OCI-LY3 (cell line): ENCODE measurements at regions not wholly inside any gene's neighbourhood (a gene's known extent, or its start where the extent isn't known, plus 50 kb on each side); places are given as distances from the start of the nearest gene placed in this dataset.

Experiments
- H2AFZ ChIP-seq: fragments of 200-600, 300-600 bp; shearing (Covaris generic); 2 replicates; pipeline ENCODE4 v1.6.0; 2014; ENCODE audit warnings: antibody characterized with exemption, low read depth, low read length
- H3K27ac ChIP-seq: fragments of 200-600, 300-600 bp; sonication (generic); 2 replicates; pipeline ENCODE4 v1.5.1; 2014; ENCODE audit warnings: mild to moderate bottlenecking, low read length, moderate library complexity, mixed read lengths
- H3K27me3 ChIP-seq: fragments of 200-600, 300-600 bp; sonication (generic); 2 replicates; pipeline ENCODE4 v1.6.1; 2014; ENCODE audit warnings: low read depth, low read length, mixed read lengths
- H3K36me3 ChIP-seq: fragments of 200-600, 300-600 bp; sonication (generic); replicated peaks from 2 replicates; pipeline ENCODE3; 2014; ENCODE audit warnings: low read depth, low read length, mixed read lengths
- H3K4me1 ChIP-seq: fragments of 300-600, 200-600 bp; sonication (generic); 2 replicates; pipeline ENCODE4 v1.6.1; 2014; ENCODE audit warnings: low read length, mixed read lengths
- H3K4me2 ChIP-seq: fragments of 200-600, 300-600 bp; sonication (generic); 2 replicates; pipeline ENCODE4 v1.6.1; 2014; ENCODE audit warnings: low read length, mixed read lengths
- H3K4me3 ChIP-seq: fragments of 300-600, 200-600 bp; sonication (generic); 2 replicates; pipeline ENCODE4 v1.5.1; 2014; ENCODE audit warnings: antibody characterized with exemption, mild to moderate bottlenecking, low read length, moderate library complexity
- H3K79me2 ChIP-seq: fragments of 300-600, 200-600 bp; shearing (Covaris generic); 2 replicates; pipeline ENCODE4 v1.6.1; 2014; ENCODE audit warnings: mild to moderate bottlenecking, low read length, mixed read lengths
- H3K9ac ChIP-seq: fragments of 300-600, 200-600 bp; shearing (Covaris generic); 2 replicates; pipeline ENCODE4 v1.6.0; 2014; ENCODE audit warnings: mild to moderate bottlenecking, low read length, moderate library complexity
- H3K9me3 ChIP-seq: fragments of 200-600, 300-600 bp; shearing (Covaris generic); 2 replicates; pipeline ENCODE4 v1.6.1; 2014; ENCODE audit warnings: low read length, mixed read lengths; ENCODE audit not compliant: insufficient read depth
- H4K20me1 ChIP-seq: fragments of 200-600, 300-600 bp; sonication (generic); 2 replicates; pipeline ENCODE4 v1.6.1; 2016; ENCODE audit warnings: low read length, mixed read lengths; ENCODE audit not compliant: insufficient read depth
- EZH2phosphoT487 ChIP-seq: fragments of 200-600 bp; shearing (Covaris generic); IDR thresholded peaks from 2 replicates; pipeline ENCODE4 v1.6.1; 2018; ENCODE audit warnings: antibody characterized with exemption, mixed run types, low read depth
- TF ChIP-seq, protein P1 (sequence below): fragments of 200-600, 300-600 bp; sonication (generic); IDR thresholded peaks from 2 replicates; pipeline ENCODE4 v1.5.1; 2014; ENCODE audit warnings: antibody characterized with exemption, low read length, low read depth

DNA sequence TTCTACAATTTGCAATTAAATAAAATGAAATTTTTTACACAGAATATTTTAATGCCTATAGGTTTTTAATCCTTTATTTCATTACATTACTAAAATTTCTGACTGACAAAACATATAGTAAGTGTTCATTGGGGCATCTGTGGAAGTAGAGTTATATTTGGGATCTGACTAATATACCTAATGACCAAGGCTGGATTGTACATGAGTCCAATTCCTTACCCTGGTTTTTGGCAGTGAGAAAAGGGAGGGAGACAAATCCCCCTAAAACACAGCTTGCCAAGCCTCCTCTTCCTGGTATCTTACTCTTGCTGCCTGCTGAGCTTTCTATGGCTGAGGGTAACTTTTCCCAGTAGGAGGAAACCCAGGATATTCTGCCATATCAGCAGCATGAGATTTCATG lies 149.4 kb upstream of the CDH20 start:
- no peak overlapping the region for H3K4me2 ChIP-seq
- TF ChIP-seq, protein P1, sequence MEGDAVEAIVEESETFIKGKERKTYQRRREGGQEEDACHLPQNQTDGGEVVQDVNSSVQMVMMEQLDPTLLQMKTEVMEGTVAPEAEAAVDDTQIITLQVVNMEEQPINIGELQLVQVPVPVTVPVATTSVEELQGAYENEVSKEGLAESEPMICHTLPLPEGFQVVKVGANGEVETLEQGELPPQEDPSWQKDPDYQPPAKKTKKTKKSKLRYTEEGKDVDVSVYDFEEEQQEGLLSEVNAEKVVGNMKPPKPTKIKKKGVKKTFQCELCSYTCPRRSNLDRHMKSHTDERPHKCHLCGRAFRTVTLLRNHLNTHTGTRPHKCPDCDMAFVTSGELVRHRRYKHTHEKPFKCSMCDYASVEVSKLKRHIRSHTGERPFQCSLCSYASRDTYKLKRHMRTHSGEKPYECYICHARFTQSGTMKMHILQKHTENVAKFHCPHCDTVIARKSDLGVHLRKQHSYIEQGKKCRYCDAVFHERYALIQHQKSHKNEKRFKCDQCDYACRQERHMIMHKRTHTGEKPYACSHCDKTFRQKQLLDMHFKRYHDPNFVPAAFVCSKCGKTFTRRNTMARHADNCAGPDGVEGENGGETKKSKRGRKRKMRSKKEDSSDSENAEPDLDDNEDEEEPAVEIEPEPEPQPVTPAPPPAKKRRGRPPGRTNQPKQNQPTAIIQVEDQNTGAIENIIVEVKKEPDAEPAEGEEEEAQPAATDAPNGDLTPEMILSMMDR = no peak
- no peak for TF ChIP-seq EZH2phosphoT487
- H3K9me3 ChIP-seq = 0 out of 2 replicates have a peak, but pooled peaks cover 3% of the 10 kb centered on the region
- no peaks in the 10 kb centered on the region for H3K4me1 ChIP-seq
- no peaks in the 10 kb centered on the region for H3K79me2 ChIP-seq
- H3K36me3 ChIP-seq = no peaks in the 10 kb centered on the region
- no peaks in the 10 kb centered on the region for H4K20me1 ChIP-seq
- H3K9ac ChIP-seq = no peak overlapping the region
- H3K27ac ChIP-seq = no peak overlapping the region
- no peak overlapping the region for H3K4me3 ChIP-seq
- H3K27me3 ChIP-seq = no peaks in the 10 kb centered on the region
- no peak overlapping the region for H2AFZ ChIP-seq

DNA sequence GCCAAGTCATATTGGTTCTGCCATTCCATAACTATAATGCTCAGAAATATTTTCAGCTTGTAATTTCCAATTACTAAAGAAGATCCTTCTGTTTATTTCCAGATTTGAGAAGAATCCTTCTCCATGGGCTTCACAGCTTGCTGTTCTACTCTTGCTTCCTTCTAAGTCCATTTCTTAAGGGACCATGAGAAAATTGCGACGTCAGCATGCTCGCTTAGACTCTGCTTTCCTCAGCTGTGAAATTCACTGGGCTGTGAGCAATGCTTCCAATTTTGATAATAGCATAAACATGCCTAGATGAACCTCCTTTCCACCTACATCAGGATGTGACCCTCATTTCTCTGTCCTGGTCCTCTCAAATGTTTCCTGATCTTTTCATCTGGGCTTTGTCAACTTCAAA lies 145.3 kb upstream of the CDH20 start:
- no peaks in the 10 kb centered on the region for H3K27me3 ChIP-seq
- no peak overlapping the region for H2AFZ ChIP-seq
- no peaks in the 10 kb centered on the region for H4K20me1 ChIP-seq
- H3K27ac ChIP-seq = no peak overlapping the region
- H3K9ac ChIP-seq = no peak overlapping the region
- no peaks in the 10 kb centered on the region for H3K36me3 ChIP-seq
- no peaks in the 10 kb centered on the region for H3K4me1 ChIP-seq
- H3K79me2 ChIP-seq = no peaks in the 10 kb centered on the region
- TF ChIP-seq EZH2phosphoT487 = no peak
- TF ChIP-seq, protein P1 = no peak
- no peak overlapping the region for H3K4me2 ChIP-seq
- 0 out of 2 replicates have a peak, but pooled peaks cover 3% of the 10 kb centered on the region for H3K9me3 ChIP-seq
- H3K4me3 ChIP-seq = no peak overlapping the region

DNA sequence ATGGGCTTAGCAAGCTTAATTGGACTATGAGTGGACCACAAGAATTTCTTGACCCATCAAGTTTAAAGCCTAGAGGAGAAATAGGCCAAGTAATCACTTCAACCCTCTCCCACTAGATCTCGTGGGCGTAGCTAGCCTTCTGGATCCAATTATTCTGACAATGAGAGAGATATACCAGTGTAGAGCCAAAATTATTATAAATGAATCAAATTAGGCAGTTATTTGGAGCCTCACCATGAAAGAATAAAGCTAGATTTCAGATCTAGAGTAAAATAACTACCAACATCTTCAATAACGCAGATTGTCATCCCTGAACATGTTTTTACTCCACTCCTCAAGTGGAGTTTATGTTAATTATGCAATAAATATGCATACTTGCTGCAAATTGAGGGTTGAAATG lies 143.9 kb upstream of the CDH20 start:
- no peaks in the 10 kb centered on the region for H3K79me2 ChIP-seq
- no peaks in the 10 kb centered on the region for H3K4me1 ChIP-seq
- no peak overlapping the region for H2AFZ ChIP-seq
- H3K9me3 ChIP-seq = 0 out of 2 replicates have a peak, but pooled peaks cover 3% of the 10 kb centered on the region
- H4K20me1 ChIP-seq = no peaks in the 10 kb centered on the region
- H3K4me3 ChIP-seq = no peak overlapping the region
- H3K27me3 ChIP-seq = no peaks in the 10 kb centered on the region
- no peak overlapping the region for H3K9ac ChIP-seq
- H3K27ac ChIP-seq = no peak overlapping the region
- no peak overlapping the region for H3K4me2 ChIP-seq
- TF ChIP-seq, protein P1 = no peak
- no peak for TF ChIP-seq EZH2phosphoT487
- H3K36me3 ChIP-seq = no peaks in the 10 kb centered on the region

DNA sequence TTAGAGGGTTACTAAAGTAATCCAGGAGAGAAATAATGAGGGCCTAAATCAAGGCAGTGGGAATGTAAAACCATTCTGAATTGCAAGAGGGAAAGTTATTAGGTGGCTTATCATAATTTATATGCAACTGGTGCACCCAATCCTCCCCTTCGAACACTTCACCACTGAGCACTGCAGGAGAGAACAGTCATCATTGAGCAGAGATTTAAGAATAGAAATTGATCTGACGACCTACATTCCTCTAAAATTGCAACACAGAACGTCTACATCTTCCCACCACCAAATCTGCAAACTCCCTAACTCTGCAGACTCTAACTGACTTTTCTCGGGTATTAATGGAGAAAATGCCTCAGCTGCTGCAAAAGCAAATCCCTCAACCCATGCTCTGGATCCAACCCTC lies 138.5 kb upstream of the CDH20 start:
- Histone ChIP-seq H3K9me3 (no peaks in the 10 kb centered on the region), H3K4me2 (no peak overlapping the region), H3K79me2 (no peaks in the 10 kb centered on the region), H3K36me3 (no peaks in the 10 kb centered on the region), H3K27ac (no peak overlapping the region), H3K9ac (no peak overlapping the region), H3K4me1 (no peaks in the 10 kb centered on the region), H3K4me3 (no peak overlapping the region), H3K27me3 (no peaks in the 10 kb centered on the region; the same call in 1 of the 2 replicates), H4K20me1 (no peaks in the 10 kb centered on the region), H2AFZ (no peak overlapping the region)
- TF ChIP-seq, protein P1 = no peak
- no peak for TF ChIP-seq EZH2phosphoT487
